IPS-NIHi11 (cell line): ENCODE measurements at regions not wholly inside any gene's neighbourhood (a gene's known extent, or its start where the extent isn't known, plus 50 kb on each side); places are given as distances from the start of the nearest gene placed in this dataset.
"Not testable (repeated sequence)": the region's sequence is repeated elsewhere in the genome, so short reads cannot be mapped to it uniquely, and the experiment has no call there.

ENCODE experiments used
- DNase-seq: peaks from one replicate; pipeline ENCODE4 v3.0.0; 2012; ENCODE audit warnings: mixed read lengths, low spot score

DNA sequence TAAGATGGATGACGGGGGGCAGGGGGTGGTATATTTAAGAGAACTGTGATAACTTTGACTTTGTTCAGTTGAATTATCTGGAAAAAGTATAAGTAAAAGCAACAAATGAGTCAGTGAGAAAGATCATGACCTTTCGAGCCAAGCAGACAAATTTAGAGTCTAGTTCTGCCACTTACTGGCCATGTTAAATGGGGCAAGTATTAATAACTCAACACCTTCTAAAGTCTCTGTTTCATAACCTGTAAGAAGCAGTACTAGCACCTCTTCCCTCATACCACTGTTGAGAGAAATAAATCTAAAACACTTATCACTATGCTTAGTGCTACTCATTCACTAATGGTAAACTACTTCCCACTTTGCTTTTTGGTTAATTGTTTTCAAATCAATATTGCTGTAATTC, 604.4 kb upstream of the LRRN3 start:
- DNase-seq, result no peak

GRCh38 chr7:110502888-110503465, 588.0 kb upstream of the LRRN3 start:
- no peak for DNase-seq

DNA sequence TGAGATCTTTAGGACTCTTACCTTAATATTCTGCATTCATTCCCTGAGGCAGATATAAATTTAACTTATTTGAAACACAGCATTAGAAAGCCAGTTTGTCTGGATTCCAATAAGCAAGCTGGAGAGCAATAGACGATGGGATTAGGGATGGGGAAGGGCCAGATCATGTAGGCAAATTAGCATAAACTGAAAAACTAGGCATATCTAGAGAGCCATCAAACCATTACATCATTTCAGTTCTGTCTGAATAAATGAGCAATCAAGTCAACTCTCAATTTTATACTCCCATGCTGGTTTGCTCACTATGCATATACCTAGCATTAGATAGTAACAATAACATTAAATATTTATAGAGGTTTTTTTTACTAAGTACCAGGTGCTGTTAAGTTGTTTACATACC, 583.6 kb upstream of the LRRN3 start:
- no peak for DNase-seq

- no peak for DNase-seq
Measured at GRCh38 chr7:110507832-110508231, 583.1 kb upstream of the LRRN3 start.

- DNase-seq, result not testable (repeated sequence)
Measured at GRCh38 chr7:110514975-110515551, 575.9 kb upstream of the LRRN3 start.

GRCh38 chr7:110519851-110520250, 571.1 kb upstream of the LRRN3 start:
- no peak for DNase-seq

- DNase-seq, result no peak
Measured at GRCh38 chr7:110521357-110521911, 569.5 kb upstream of the LRRN3 start.

DNA sequence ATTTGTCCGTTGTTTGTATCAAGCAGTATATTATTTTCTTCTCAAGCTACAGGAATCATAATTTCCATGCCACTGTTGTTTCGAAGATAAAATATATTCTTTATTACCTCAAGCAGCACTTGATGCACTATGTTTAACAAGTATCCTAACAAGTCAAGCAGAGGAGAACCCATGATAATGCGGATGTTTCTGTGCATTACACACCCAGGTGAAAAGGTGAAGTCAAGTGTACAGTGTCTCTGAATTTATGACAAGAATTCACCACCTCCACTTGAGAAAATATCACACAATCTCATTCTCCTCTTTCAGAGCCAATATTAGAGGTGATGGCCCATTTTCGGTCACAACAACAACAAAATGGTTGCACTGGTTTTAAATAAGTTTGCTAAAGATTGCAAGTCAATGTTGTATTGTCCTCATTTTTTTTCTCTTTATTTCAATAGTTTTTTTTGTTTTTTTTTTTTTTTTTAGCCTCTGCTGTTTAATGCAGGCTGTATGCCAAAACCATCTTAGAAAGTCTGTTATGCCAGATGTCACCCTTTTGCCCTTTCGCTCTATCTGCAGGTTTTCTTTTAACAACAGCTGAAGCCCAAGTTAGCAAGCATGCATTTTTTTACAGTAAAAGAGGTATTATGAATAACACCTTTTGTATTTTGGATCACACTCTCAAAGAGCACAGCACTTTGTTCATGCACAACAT, 568.7 kb upstream of the LRRN3 start:
- DNase-seq, result no peak

DNA sequence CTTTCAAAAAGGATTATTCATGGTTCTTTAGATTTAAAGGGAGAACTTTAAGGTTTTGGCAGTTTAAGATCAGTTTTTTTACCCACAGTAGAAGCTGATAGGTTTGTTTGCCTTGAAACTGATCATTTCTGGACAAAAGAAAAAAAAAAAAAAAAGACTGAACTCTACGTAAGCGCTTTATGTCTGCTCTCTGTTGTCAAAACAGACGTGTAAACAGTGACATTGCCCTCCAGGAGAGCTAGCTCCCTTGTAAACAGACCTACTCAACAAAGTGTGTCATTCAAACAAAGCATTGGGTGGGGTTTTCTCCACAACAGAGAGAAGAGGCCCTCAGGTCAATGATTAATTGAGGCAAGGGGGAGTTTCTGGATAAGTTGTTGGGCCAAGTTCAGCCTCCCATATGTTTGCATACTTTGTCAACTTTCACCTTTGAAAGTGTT, 568.1 kb upstream of the LRRN3 start:
- no peak for DNase-seq

DNA sequence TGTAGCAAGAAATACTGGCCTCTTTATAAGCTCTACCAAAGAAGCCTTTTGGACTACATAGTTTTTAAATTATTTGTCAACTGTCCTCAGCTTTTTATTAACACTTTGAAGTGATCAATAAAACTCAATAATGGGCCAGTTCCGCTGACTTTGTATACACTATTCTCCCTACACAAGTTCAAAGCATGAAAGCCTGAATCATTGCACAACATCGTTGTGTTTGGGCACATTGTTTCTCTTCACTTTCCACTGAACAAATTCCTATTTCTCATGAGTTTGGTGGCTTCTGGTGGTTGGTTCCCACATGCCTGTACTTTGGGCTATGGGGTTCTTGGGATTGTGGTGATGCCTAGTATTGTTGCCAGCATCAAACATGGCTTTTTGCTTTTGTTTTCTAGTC, 561.8 kb upstream of the LRRN3 start:
- DNase-seq, result no peak

DNA sequence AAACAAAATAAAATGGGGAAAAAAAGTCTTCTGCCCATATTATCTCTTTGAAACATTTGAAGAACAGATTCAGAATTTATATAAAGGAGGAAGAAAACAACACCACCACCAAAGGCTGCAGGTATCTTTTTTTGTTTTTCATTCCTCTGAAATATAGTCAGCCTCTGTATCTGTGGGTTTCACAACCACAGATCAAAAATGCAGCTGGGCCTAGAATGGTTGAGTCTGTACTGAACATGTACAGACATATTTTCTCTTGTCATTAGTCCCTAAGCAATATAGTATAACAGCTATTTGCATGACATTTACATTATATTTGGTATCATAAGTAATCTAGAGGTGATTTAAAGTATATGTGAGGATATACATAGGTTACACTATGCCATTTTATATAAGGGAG, 559.7 kb upstream of the LRRN3 start:
- no peak for DNase-seq

DNA sequence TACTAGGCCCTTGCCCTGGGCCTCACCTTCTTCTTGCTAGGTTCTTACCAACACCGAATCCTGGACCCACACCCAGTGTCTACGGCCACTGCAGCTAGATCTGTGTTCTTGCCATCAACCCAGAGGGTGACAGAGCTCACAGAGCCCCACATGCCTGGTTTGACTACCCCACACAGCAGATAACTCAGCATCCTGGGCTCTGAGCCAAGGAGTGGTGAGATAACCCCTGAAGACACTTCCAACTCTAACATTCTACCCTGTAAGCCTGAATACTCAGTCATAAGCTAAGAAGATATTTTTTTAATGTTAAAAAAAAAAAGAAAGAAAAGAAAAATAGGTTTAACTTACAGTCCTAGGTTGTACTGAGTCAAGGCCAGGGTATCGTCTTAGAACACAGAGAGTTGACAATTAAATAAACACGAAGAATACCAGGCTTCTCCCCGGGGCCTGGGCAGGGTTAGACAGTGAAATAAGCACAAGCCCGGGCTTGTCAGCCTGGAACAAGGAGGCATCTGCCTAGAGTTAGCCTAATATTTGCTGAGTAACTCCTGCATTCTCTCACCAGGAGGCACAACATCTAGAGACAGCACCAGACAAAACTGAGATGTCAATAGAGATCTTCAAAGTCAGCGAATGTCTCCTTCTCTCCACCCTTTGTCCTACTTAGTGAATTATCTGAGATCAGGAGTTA, 556.5 kb upstream of the LRRN3 start:
- no peak for DNase-seq

GRCh38 chr7:110539216-110539615, 551.7 kb upstream of the LRRN3 start:
- DNase-seq, result no peak

DNA sequence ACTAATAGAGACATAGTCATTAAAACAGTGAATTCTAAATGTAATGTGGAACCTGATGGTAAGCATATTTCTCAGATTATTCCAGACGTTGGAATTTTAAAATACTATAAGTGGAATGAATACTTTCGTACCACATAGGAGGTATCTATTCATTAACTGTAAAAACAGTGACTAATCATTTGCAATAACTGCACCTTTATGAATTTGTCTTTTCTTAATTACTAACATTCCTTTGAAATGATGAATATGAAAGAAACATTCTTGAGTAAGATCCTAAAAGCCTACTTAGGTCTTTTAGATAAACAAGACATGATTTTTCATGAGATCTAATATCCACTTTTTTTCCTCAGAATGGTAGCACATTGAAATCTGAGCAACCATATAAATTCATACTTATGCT, 549.0 kb upstream of the LRRN3 start:
- DNase-seq, result no peak

- DNase-seq, result no peak
Measured at GRCh38 chr7:110544194-110544593, 546.7 kb upstream of the LRRN3 start.

DNA sequence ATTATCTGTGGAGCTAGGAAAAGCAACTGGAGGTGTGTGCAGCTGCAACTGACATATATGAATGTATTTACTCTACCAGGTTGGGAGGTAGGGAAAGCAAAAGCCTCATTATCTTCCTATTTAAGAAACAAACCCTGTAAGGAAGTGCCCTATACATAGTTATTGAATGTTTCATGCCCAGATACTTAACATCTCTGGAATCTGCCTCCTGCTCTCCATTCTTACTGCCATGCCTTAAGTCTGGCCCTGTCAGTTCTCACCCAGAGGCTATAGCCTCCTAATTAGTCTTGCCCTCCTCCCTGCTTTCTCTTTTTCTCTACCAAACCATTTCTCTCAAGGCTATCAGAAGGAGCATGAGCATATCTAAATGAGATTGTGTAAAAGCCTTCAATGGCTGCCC, 542.6 kb upstream of the LRRN3 start:
- no peak for DNase-seq

DNA sequence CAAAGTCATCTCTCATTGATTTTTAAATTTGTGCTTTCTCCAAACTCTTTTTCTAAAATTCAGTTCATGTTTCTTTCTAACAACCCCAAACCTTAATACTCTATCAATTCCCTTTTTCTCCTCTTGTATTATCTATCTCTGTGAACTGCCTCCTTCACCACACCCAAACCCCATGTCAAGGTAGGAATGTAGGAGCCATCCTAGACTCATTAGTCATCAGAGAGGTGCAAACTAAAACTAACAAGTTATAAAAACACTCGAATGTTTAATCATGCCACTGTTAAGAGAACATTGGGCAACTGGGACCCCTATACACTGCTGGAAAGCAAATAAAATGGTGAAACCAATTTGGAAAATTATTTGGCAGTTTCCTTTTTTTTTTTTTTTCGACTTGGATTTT, 533.8 kb upstream of the LRRN3 start:
- no peak for DNase-seq

DNA sequence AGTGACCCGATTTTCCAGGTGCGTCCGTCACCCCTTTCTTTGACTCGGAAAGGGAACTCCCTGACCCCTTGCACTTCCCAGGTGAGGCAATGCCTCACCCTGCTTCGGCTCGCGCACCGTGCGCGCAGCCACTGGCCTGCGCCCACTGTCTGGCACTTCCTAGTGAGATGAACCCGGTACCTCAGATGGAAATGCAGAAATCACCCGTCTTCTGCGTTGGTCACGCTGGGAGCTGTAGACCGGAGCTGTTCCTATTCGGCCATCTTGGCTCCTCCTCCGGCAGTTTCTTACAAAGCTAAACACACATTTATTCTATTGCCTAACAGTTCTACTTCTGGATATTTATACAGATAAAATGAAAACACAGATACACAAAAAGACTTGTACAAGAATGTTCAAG, 527.6 kb upstream of the LRRN3 start:
- not testable (repeated sequence) for DNase-seq

DNA sequence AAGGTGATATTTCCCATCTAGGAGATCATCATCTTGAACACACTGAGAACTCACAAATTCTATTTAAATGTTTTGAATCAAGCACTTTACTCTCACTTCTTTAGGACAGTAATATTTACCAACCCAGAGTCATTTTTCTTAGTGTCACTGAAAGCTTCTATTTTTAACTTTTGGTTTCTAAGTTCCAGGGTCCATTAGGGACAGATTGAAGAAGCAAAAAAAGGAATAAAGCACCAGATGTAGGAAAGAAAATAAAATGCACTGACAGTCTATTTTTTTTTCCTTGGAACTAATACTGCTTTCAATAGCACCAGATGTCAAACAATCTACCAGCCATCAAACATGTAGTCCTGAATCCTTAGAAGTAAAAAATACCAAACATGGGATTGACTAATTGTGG, 526.7 kb upstream of the LRRN3 start:
- no peak for DNase-seq

GRCh38 chr7:110568388-110568787, 522.5 kb upstream of the LRRN3 start:
- DNase-seq, result no peak

DNA sequence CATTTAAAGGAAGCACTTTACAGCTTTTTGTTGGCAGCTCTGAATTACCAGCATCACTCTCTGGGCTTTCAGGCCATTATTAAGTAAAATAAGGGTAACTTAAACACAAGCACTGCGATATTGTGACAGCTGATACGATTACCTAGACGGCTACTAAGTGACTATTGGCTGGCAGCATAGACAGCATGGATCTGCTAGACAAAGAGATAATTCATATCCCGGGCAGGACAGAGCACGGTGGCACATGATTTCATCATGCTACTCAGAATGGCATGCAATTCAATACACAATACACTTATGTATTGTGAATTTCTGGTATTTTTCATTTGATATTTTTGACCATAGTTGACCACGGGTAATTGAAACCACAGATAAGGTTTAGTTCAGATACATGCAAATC, 522.0 kb upstream of the LRRN3 start:
- no peak for DNase-seq

DNA sequence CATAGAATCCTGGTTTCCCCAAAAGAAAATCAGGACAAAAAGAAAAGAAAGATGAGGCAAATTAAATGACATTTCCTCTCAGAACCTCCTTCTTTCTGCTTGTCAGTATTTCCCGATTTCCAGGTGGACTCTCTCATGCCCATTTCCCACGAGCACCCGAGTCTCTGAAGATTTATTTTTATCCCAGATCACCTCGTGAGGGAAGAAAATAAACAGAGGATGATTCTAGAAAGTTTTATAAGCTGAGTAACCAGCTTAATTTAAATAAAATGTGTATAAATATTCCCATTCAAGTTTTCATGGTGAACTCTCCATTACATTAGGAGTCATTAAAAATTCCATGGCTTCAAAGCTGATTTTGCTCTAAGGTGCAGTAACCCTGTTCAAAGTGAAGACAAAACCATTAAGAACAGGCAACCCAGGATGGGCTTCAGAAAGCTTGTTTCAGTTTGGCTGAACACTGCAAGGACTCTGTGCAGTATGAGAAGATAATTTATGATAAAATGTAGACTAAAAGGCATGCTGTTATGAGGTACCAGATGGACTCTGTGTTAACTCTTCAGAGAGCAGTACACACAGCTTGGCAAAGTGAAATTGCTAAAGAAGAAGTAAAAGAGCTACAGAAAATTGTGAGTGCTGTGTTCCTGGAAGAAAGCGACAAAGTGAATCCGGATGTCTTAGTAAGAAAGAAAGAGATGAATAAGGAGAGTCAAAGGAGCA, 521.3 kb upstream of the LRRN3 start:
- no peak for DNase-seq
